OCI-LY7 (cell line): ENCODE measurements at regions not wholly inside any gene's neighbourhood (a gene's known extent, or its start where the extent isn't known, plus 50 kb on each side); places are given as distances from the start of the nearest gene placed in this dataset.

Experiments
- BruUV-seq: library from RNA; stranded (reverse); fragments of 400-500 nt; replicated peaks from 2 replicates; lab custom pipeline; 2021; lab: Mats Ljungman, UMichigan
- CTCF ChIA-PET: fragments of 300-600 bp; sonication (Branson Sonifier 250); formaldehyde crosslinking; loops from one replicate; lab custom pipeline; 2022; ENCODE audit warnings: antibody characterized with exemption; ENCODE audit not compliant: unreplicated experiment; lab: Charles Lee
- POLR2A ChIA-PET: fragments of 300-600 bp; sonication (Branson Sonifier 250); formaldehyde crosslinking; loops from one replicate; lab custom pipeline; 2022; ENCODE audit warnings: antibody characterized with exemption; lab: Charles Lee
- DNase-seq: peaks from one replicate; pipeline ENCODE4 v3.0.0-alpha.2; 2015; ENCODE audit warnings: low spot score
- H2AFZ ChIP-seq: fragments of 200-600 bp; sonication (generic), shearing (Covaris generic); 2 replicates; pipeline ENCODE4 v1.6.1; 2014; ENCODE audit warnings: mild to moderate bottlenecking, antibody characterized with exemption, low read length, moderate library complexity
- H3K27ac ChIP-seq: fragments of 200-600 bp; sonication (generic); 2 replicates; pipeline ENCODE4 v1.5.1; 2014; ENCODE audit warnings: mixed run types, low read depth, mild to moderate bottlenecking, moderate library complexity, low read length, inconsistent platforms; ENCODE audit not compliant: poor library complexity, severe bottlenecking
- H3K36me3 ChIP-seq: fragments of 200-600 bp; sonication (generic); 2 replicates; pipeline ENCODE4 v1.6.1; 2014; ENCODE audit warnings: mild to moderate bottlenecking, antibody characterized with exemption, low read length, moderate library complexity, mixed read lengths; ENCODE audit not compliant: insufficient read depth
- H3K4me1 ChIP-seq: fragments of 200-600 bp; sonication (generic); 2 replicates; pipeline ENCODE4 v1.5.1; 2014; ENCODE audit warnings: mild to moderate bottlenecking, low read length; ENCODE audit not compliant: insufficient read depth, poor library complexity, severe bottlenecking
- H3K4me2 ChIP-seq: fragments of 200-600 bp; sonication (generic); 2 replicates; pipeline ENCODE4 v1.6.1; 2014; ENCODE audit warnings: mild to moderate bottlenecking, low read length
- H3K4me3 ChIP-seq: fragments of 200-600 bp; sonication (generic); 2 replicates; pipeline ENCODE4 v1.5.1; 2014; ENCODE audit warnings: mild to moderate bottlenecking, low read depth, low read length; ENCODE audit not compliant: poor library complexity, severe bottlenecking
- H3K79me2 ChIP-seq: fragments of 200-600 bp; sonication (generic); 2 replicates; pipeline ENCODE4 v1.6.1; 2016; ENCODE audit warnings: low read depth, mild to moderate bottlenecking, low read length, moderate library complexity, mixed read lengths; ENCODE audit not compliant: insufficient read depth
- H3K9me2 ChIP-seq: fragments of 200-600 bp; sonication (generic); 2 replicates; pipeline ENCODE4 v1.6.1; 2016; ENCODE audit warnings: mild to moderate bottlenecking, low read length, mixed read lengths; ENCODE audit not compliant: insufficient read depth
- H3K9me3 ChIP-seq: fragments of 200-600 bp; sonication (generic); 2 replicates; pipeline ENCODE4 v1.6.1; 2014; ENCODE audit warnings: mild to moderate bottlenecking, mixed run types, low read length, mixed read lengths
- H4K20me1 ChIP-seq: fragments of 200-600 bp; sonication (generic); 2 replicates; pipeline ENCODE4 v1.6.1; 2014; ENCODE audit warnings: mild to moderate bottlenecking, antibody characterized with exemption, low read length, moderate library complexity, mixed read lengths; ENCODE audit not compliant: insufficient read depth
- EZH2phosphoT487 ChIP-seq: fragments of 200-600 bp; sonication (generic); IDR thresholded peaks from 2 replicates; pipeline ENCODE4 v1.6.1; 2018; ENCODE audit warnings: low read depth, borderline replicate concordance, mild to moderate bottlenecking, mixed run types, antibody characterized with exemption, low read length, moderate library complexity, mixed read lengths
- intact Hi-C: fragments of 100-400 bp; cut with micrococcal nuclease; formaldehyde crosslinking; loops from one replicate; pipeline ENCODE4 v1.10.0; 2022; ENCODE audit not compliant: unreplicated experiment
- TF ChIP-seq, protein P1 (sequence below): fragments of 200-600 bp; sonication (generic); conservative IDR thresholded peaks from 2 replicates; pipeline ENCODE4 v1.5.1; 2014; ENCODE audit warnings: mild to moderate bottlenecking, antibody characterized with exemption, low read length, moderate library complexity, mixed read lengths

DNA sequence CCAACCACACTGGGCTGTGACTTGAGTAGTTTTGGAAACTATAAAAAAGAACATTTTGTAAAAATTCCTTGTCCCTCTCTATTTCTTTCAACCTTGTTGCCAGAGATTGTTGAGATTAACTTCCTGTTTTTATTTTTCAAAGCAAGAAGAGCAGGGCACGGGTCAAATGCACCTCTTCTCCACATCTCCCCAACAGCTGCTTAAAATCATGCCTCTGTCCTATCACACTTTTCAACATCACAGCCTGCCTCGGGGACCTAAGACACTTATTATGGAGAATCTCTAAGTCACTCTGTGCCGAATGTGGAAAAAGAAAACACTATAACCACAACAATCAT lies 280.3 kb upstream of the TNC start:
- BruUV-seq: no TSS peak
- DNase-seq: no peak
- no peaks in the 10 kb centered on the region for H3K9me3 ChIP-seq
- no peak overlapping the region for H3K27ac ChIP-seq
- H2AFZ ChIP-seq: no peak overlapping the region
- no peaks in the 10 kb centered on the region for H4K20me1 ChIP-seq
- intact Hi-C loops: no loop called here
- no peak overlapping the region for H3K4me3 ChIP-seq
- H3K4me2 ChIP-seq: no peak overlapping the region
- ChIA-PET POLR2A (no interaction called here), CTCF (no interaction called here)
- TF ChIP-seq, protein P1, sequence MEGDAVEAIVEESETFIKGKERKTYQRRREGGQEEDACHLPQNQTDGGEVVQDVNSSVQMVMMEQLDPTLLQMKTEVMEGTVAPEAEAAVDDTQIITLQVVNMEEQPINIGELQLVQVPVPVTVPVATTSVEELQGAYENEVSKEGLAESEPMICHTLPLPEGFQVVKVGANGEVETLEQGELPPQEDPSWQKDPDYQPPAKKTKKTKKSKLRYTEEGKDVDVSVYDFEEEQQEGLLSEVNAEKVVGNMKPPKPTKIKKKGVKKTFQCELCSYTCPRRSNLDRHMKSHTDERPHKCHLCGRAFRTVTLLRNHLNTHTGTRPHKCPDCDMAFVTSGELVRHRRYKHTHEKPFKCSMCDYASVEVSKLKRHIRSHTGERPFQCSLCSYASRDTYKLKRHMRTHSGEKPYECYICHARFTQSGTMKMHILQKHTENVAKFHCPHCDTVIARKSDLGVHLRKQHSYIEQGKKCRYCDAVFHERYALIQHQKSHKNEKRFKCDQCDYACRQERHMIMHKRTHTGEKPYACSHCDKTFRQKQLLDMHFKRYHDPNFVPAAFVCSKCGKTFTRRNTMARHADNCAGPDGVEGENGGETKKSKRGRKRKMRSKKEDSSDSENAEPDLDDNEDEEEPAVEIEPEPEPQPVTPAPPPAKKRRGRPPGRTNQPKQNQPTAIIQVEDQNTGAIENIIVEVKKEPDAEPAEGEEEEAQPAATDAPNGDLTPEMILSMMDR: no peak
- TF ChIP-seq EZH2phosphoT487: no peak
- no peaks in the 10 kb centered on the region for H3K4me1 ChIP-seq
- H3K9me2 ChIP-seq: no peaks in the 10 kb centered on the region
- no peaks in the 10 kb centered on the region for H3K79me2 ChIP-seq
- H3K36me3 ChIP-seq: no peaks in the 10 kb centered on the region

DNA sequence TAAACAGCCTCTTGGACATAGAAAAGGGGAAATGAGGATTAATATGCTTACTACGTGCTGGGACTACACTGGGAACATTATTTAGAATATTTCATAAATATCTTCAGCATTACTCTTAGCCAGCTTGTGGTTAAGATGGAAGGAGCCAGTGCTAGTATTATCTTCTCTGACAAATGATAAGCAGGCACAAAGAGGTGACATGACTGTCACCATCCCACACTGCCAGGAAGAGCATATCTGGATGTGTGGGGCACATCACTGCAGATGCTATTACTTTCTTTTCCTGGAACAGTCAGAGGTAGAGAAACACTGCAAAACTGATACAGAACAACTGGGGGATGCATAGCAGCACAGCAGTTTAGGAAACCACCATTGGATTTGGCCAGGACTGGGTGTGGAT lies 281.0 kb upstream of the TNC start:
- CTCF ChIA-PET: no interaction called here
- no peaks in the 10 kb centered on the region for H3K9me3 ChIP-seq
- H4K20me1 ChIP-seq: no peaks in the 10 kb centered on the region
- no peak overlapping the region for H3K4me2 ChIP-seq
- no peak for TF ChIP-seq EZH2phosphoT487
- TF ChIP-seq, protein P1: no peak
- intact Hi-C loops: no loop called here
- no peaks in the 10 kb centered on the region for H3K79me2 ChIP-seq
- H3K9me2 ChIP-seq: no peaks in the 10 kb centered on the region
- no peaks in the 10 kb centered on the region for H3K36me3 ChIP-seq
- H2AFZ ChIP-seq: no peak overlapping the region
- H3K4me3 ChIP-seq: no peak overlapping the region
- H3K4me1 ChIP-seq: no peaks in the 10 kb centered on the region
- no peak for DNase-seq
- POLR2A ChIA-PET: no interaction called here
- no peak overlapping the region for H3K27ac ChIP-seq
- BruUV-seq: no TSS peak

- H3K36me3 ChIP-seq: no peaks in the 10 kb centered on the region
- H3K79me2 ChIP-seq: no peaks in the 10 kb centered on the region
- no peaks in the 10 kb centered on the region for H3K9me2 ChIP-seq
- H3K9me3 ChIP-seq: no peaks in the 10 kb centered on the region
- no peak for DNase-seq
- TF ChIP-seq, protein P1: no peak
- no peak for TF ChIP-seq EZH2phosphoT487
- BruUV-seq: no TSS peak
- H2AFZ ChIP-seq: no peak overlapping the region
- no peak overlapping the region for H3K27ac ChIP-seq
- CTCF ChIA-PET: no interaction called here
- no peak overlapping the region for H3K4me3 ChIP-seq
- H3K4me2 ChIP-seq: no peak overlapping the region
- H3K4me1 ChIP-seq: no peaks in the 10 kb centered on the region
- H4K20me1 ChIP-seq: no peaks in the 10 kb centered on the region
- intact Hi-C loops: no loop called here
- POLR2A ChIA-PET: no interaction called here
Observed at GRCh38 chr9:115400796-115401195, 282.8 kb upstream of the TNC start.
